ENCODE measurements at regions not wholly inside any gene's neighbourhood (a gene's known extent, or its start where the extent isn't known, plus 50 kb on each side); places are given as distances from the start of the nearest gene placed in this dataset.

DNA sequence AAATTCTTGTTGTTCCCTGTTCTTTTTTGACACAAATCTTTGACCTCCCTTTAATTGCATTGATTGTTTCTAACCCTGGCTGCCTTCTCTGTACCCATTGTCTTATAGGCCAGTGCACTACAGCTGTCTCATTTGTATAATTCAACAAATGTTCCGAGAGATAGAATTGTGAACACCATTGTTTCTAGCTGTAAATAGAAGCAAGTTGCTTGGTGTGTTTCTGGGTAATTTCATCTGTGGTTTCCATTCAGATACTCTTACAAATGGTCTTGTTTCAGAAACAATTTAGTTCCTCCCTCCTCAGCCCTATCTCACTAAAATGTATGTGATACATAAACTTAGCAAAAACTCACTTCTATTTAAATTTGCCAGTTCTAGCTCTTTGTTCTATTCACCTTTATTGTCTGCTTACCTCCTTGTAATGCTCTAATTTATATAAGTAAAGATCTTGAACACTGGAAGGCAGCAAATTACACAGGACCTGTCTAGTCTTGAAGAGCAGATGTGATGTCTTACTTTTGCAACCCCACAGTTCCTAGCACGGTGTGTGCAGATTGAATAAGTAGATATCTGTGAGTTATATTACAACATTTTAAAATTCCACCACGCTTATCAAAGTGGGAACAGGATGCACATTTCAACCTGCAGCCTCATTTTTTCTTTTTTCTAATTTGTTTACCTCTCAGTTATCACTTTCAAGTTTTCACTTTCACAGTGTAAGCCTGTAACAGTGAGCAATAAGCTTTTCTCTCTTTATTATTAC, 515.6 kb upstream of the ZP4 start:
- no peak overlapping the region for H3K4me2 ChIP-seq (ENCODE audit: insufficient read depth, low read length)
- WGBS (ENCODE audit: insufficient coverage, low coverage, missing lambda C conversion rate), result 0% methylated on average over 3 of the region's 3 CpGs
- H3K9me3 ChIP-seq (replicated peaks; ENCODE audit: control insufficient read depth, insufficient read depth, low read depth, low read length), result no peaks in the 10 kb centered on the region
- no peaks in the 10 kb centered on the region for H3K27me3 ChIP-seq (ENCODE audit: control insufficient read depth in 2 of 2, insufficient read depth in 2 of 2, low read length in 2 of 2)
- H2AFZ ChIP-seq (ENCODE audit: low read depth, low read length), result no peak overlapping the region
- intact Hi-C loops (cut with micrococcal nuclease), result no loop called here
- CTCF ChIA-PET (ENCODE audit: low intra/inter-chr PET ratio), result no interaction called here
- FAIRE-seq (no peak), DNase-seq (ENCODE audit: extremely low read depth in 1 of 4, low spot score in 3 of 4) (no peak), ATAC-seq (no peak)
- no peaks in the 10 kb centered on the region for H3K9me1 ChIP-seq (ENCODE audit: control insufficient read depth, insufficient read depth, low read length)
- H3K36me3 ChIP-seq (ENCODE audit: control insufficient read depth, insufficient read depth, low read length), result no peaks in the 10 kb centered on the region
- H3K79me2 ChIP-seq (ENCODE audit: control insufficient read depth, insufficient read depth, low read length), result no peaks in the 10 kb centered on the region
- no peaks in the 10 kb centered on the region for H4K20me1 ChIP-seq (replicated peaks; ENCODE audit: control insufficient read depth, insufficient read depth, low read length)
- POLR2A ChIA-PET, result no interaction called here
- in situ Hi-C loops (cut with MboI), result no loop called here
- H3K27ac ChIP-seq (ENCODE audit: extremely low read depth, low read depth, low read length), result no peak overlapping the region
- BruUV-seq (replicated peaks), result no TSS peak
- TF ChIP-seq CSDE1 (IDR thresholded peaks at IDR 0.05) (no peak), EZH2 (IDR thresholded peaks at IDR 0.05; ENCODE audit: borderline replicate concordance, low read depth, low read length) (no peak), BCOR (IDR thresholded peaks at IDR 0.05) (no peak), STAT5B (CRISPR knock-in tag; IDR thresholded peaks at IDR 0.05) (no peak), ELK1 (CRISPR knock-in tag; IDR thresholded peaks at IDR 0.05) (no peak), SPI1 (IDR thresholded peaks at IDR 0.05; ENCODE audit: borderline replicate concordance, low read depth, low read length) (no peak), ZFP36 (IDR thresholded peaks at IDR 0.05; ENCODE audit: low read depth, low read length, partially characterized antibody) (no peak), MTA2 (IDR thresholded peaks at IDR 0.05; ENCODE audit: low read depth) (no peak), ETV1 (tag; conservative IDR thresholded peaks at IDR 0.05; ENCODE audit: low read depth) (no peak), MBD2 (IDR thresholded peaks at IDR 0.05; ENCODE audit: borderline replicate concordance, low read depth) (no peak), NR4A1 (CRISPR knock-in tag; IDR thresholded peaks at IDR 0.05) (no peak), NR4A1 (tag; IDR thresholded peaks at IDR 0.05) (no peak), CREB1 (IDR thresholded peaks at IDR 0.05) (no peak), CREB1 (CRISPR knock-in tag; IDR thresholded peaks at IDR 0.05) (no peak)
- TF ChIP-seq, protein P1, sequence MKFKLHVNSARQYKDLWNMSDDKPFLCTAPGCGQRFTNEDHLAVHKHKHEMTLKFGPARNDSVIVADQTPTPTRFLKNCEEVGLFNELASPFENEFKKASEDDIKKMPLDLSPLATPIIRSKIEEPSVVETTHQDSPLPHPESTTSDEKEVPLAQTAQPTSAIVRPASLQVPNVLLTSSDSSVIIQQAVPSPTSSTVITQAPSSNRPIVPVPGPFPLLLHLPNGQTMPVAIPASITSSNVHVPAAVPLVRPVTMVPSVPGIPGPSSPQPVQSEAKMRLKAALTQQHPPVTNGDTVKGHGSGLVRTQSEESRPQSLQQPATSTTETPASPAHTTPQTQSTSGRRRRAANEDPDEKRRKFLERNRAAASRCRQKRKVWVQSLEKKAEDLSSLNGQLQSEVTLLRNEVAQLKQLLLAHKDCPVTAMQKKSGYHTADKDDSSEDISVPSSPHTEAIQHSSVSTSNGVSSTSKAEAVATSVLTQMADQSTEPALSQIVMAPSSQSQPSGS (CRISPR knock-in tag; IDR thresholded peaks at IDR 0.05), result no peak
- no peak overlapping the region for H3K9ac ChIP-seq (ENCODE audit: insufficient read depth in 1 of 2, low read depth in 2 of 2, low read length in 2 of 2)
- no peak overlapping the region for H3K4me3 ChIP-seq
- H3K4me1 ChIP-seq (replicated peaks in 1 of 2; ENCODE audit: control insufficient read depth in 2 of 2, insufficient read depth in 2 of 2, low read length in 2 of 2), result no peaks in the 10 kb centered on the region

All from K562 (cell line).